HG03159 (cell line): ENCODE measurements at regions not wholly inside any gene's neighbourhood (a gene's known extent, or its start where the extent isn't known, plus 50 kb on each side); places are given as distances from the start of the nearest gene placed in this dataset.

Experiments used
- ATAC-seq: cut with Tn5 transposase; IDR thresholded peaks from one replicate; pipeline ENCODE4 v1.9.1; 2021; ENCODE audit warnings: mild to moderate bottlenecking, moderate library complexity; ENCODE audit not compliant: unreplicated experiment

GRCh38 chr1:234870020-234870981, 258.3 kb downstream of the TOMM20 start:
- ATAC-seq: no peak

- no peak for ATAC-seq
These were observed 259.2 kb downstream of the TOMM20 start for GRCh38 chr1:234869182-234870019.

DNA sequence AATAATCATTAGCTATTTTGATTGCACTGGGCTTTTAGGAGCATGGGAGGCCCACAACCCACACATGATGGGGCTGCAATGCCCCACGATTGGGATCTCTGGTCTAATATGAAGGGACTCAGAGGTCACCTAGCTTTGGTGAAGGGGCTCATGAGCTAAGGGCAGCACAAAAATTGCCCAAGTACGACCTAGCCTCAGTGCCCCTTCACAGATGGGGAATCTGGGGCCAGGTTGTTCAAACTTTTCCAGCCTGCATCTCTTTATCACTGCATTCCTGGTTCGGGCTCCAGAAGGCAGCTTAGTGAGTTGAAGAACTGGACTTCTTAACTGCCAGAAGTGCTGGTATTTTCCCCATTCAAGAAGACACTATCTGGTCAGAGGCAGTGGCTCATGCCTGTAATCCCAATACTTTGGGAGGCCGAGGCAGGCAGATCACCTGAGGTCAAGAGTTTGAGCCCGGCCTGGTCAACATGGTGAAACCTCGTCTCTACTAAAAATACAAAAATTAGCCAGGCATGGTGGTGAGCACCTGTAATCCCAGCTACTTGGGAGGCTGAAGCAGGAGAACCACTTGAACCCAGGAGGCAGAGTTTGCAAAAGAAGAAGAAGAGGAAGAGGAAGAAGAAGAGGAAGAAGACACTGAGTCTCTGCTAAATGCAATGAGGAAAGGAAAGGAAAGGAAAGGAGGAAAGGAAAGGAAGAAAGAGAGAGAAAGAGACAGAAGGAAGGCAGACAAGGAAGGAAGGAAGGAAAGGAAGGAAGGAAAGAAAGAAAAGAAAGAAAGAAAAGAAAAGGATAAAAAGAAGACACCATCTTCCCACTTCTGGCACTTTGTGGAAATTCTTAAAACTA, 258.5 kb upstream of the IRF2BP2 start:
- no peak for ATAC-seq

DNA sequence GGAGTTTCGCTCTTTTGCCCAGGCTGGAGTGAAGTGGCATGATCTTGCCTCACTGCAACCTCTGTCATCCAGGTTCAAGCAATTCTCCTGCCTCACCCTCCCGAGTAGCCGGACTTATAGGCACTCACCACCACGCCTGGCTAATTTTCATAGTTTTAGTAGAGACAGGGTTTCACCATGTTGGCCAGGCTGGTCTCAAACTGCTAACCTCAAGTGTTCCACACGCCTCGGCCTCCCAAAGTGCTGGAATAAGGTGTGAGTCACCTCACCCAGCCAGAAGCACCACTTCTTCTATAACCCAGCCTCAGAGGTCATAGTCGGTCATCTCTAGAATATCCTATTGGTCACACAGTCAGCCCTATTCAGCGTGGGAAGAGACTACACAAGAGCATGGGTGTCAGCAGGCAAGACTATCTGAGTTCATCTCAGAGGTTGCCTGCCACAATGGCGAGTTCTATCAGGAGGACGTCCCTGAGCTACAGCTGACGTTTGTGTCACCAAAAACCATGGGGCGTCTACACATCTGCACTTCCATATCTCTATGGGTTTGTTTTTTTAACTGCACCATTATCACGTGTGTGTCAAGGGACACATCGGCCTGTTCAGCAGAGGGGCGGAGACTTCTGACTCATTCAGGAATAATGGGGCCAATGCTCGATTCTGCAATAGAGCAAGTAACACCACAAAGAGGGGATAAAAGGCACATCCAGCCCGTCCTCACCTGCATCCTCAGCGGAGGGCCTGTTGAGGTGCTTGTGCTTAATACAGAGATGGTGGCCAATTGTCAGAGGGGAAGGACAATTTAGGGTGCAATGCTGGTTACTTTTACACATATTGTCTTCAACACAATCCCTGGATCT, 256.3 kb upstream of the IRF2BP2 start:
- no peak for ATAC-seq

GRCh38 chr1:234865171-234866006, 255.4 kb upstream of the IRF2BP2 start:
- ATAC-seq: no peak

DNA sequence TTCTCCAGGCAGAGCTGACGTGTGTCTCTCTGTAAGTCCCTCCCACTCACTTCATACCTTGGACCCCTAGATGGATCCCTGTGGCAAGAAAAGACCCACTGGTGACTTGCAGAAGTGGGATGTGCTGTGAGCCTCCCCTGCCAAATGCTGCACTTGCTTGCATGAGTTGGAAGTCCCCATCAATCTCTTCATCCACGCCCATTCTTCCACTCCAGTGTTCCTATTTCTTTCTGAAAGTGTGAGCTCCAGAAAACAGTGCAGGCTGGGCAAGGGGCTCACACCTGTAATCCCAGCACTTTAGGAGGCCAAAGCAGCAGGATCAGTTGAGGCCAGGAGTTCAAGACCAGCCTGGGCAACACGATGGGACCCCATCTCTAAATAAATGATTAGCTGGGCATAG, 254.1 kb upstream of the IRF2BP2 start:
- no peak for ATAC-seq

DNA sequence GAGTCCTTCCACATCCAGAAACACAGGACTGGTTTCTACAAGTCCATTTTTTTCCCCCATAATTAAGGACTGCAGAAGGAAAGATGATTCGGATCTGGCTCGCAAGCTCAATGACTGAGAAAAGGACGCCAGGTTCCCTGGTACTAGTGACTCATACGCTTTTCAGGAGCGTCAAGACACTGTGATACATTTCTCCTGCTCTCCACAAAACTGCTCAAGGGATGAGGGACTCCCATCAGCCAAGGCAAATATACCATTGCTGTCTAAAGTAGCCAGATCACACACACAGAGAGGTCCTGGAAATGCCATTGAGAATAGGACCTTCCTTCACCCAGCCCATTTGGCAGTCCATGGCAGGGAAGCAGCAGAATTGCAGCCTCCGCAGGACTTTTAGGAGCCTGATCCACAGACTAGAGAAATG, 253.6 kb upstream of the IRF2BP2 start:
- no peak for ATAC-seq

DNA sequence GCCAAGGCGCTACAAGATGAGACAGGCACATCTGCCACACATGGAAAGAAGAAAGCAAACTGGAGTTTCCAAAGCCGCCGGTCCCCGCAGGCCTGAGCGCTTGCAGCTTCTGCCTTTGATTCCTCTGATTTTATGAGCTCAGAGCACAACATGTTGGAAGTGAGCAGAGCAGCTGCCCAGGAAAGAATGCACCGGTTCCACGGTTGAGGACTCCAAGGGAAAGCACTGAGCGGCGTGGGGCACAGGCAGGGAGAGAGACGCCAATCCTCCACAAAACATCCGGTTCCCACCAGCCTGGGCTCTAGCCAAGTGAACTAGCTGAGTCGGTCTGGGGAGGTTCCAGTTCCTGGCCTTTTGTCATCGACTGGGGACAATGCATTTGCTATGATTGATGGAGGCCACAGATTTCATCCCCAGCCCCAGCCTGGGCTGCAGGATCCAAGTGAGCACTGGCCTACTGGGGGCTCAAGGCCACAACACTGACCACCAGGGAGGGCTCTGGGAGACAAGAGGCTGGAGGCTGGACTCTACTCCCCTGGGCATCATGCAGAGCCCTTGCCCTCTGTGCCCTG, 253.1 kb upstream of the IRF2BP2 start:
- ATAC-seq: no peak

GRCh38 chr1:234862360-234862943, 252.5 kb upstream of the IRF2BP2 start:
- ATAC-seq: no peak

DNA sequence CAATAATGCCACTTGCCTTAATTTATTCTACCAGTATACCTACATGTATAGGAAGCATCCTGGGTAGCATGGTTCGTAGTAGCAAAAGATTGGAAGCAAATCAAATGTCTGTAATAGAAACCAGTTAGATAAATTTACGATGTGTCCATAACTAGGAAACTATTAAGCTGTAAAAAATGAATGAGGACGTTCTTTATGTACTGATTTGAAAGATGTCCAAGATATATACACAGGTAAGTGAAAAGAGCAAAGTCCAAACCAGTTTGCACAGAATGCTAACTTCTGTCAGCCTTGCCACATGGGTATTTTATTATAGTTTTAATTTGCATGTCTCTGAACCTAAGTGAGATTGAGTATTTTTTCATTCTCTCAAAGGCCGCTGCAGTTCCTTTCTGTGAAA, 251.8 kb upstream of the IRF2BP2 start:
- ATAC-seq: no peak

DNA sequence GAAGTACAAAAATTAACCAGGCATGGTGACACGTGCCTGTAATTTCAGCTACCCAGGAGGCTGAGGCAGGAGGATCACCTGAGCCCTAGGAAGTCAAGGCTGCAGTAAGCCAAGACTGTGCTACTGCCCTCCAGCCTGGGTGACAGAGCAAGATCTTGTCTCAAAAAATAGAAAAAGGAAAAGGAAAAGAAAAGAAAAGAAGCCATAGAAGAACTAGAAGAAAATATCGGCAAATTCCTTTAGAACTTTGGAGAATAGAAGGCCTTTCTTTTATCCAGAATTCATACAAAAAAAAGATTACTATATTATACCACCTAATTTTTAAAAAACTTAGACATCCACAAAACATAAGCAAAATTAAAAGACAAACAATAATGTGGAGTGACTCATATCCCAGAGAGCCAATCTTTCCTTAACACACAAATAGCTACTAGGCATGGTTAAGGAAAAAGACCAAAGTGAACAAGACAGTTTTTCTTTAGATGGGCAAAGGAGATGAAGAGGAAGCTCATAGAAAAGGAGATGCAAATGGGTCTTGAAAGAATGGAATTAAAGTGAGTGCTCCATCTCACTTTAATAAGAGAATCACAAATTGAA, 251.1 kb upstream of the IRF2BP2 start:
- ATAC-seq: no peak

- no peak for ATAC-seq
These were observed 248.7 kb upstream of the IRF2BP2 start for GRCh38 chr1:234858722-234859121.

DNA sequence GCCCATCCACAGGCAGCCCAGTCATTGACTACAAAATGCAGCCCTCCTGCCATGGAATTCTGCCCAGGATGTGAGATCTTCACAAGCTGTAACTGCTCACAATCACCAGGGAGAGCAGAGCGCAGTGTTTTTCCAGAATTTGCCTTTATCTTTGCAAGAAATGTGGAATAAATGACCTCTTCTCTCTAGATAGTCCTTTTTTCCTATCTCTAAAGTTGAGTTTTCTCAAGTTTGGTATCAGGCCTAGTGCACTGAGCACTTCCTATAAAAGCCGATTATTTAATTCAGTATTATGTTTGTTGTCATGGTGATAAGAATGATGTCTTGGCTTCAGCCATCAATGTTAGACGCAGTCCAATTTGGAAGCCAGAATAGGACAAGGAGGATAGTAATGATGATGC, 246.9 kb upstream of the IRF2BP2 start:
- no peak for ATAC-seq

DNA sequence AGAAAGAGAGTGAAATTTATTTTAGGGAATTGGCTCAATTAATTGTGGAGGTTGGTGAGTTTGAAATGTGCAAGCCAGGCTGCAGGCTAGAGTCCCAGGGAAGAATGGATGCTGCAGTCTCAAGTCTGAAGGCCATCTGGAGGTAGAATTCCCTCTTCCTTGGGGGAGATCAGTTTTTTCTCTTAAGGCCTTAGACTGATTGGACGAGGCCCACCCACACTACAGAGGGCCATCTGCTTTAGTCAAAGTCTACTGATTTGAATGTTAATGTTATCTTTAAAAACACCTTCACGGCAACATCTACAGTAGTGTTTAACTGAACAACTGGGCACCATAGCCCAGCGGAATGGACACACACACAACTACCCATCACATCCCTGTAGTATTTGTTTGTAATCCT, 245.9 kb upstream of the IRF2BP2 start:
- no peak for ATAC-seq

DNA sequence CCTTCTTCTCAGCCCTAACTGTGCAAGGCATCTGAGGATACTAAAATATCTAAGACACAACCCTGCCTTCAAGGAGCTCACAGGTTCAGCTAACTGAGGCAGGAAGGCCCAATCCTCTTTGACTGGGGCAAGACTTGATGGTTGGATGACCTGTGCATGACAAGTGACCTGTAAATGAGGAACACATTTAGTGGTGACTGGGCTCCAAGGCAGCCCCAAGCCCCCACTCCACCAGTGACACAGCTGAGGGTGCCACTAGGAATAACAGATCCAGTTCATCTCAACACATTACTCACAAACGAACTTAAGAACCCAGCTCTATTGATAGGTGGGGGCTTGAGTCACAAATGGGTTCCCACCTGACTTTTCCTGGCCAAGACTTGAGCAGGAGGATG, 244.7 kb upstream of the IRF2BP2 start:
- ATAC-seq: no peak

DNA sequence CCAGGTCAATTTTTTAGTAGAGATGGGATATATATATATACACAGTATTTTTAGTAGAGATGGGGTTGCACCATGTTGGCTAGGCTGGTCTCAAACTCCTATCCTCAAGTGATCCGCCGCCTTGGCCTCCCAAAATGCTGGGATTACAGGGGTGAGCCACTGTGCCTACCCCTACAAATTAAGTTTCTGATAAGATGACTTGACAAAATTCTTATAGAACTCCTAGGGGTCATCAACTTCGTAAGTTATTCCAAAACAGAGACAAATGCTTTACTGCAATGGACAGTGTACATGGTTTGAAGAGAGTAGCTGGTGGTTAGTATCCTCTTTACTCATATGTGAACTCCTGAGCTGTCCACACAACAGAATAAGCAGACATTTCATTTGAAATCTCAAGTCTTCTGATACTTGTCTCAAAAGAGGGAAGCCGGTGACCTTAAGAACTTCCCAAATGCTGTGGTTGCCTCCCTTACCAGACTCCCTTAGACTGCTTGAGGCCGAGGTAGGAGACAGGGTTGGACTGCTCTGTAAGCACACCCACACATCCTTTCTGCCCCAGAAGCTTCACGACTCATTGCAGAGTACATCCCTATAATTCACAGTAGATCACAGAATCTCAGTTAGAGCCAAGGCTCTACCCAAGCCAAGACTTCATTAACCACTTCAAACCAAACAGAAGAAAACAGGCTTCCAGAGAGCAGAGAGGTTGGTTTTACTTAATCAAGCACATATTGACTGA, 244.1 kb upstream of the IRF2BP2 start:
- no peak for ATAC-seq

DNA sequence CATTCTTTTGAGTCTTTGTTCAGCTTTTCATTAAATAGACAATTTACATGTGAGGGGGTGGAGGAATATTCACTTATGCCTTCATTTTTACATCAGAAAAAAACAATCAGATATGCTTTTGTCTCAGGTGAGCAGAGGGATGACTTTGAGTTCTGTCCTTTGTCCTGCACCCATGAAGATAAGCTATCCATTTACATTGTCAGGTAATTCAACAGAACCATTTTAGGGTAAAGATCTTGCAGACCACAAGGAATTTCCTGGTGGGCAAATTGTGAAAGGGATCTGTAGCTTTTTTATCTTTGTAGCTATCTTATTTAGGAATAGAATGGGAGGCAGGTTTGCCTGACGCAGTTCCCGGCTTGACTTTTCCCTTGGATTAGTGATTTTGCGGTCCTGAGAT, 242.7 kb upstream of the IRF2BP2 start:
- ATAC-seq: no peak
